T-helper 22 cell (primary cell): ENCODE measurements at regions not wholly inside any gene's neighbourhood (a gene's known extent, or its start where the extent isn't known, plus 50 kb on each side); places are given as distances from the start of the nearest gene placed in this dataset.
"Not testable (repeated sequence)": the region's sequence is repeated elsewhere in the genome, so short reads cannot be mapped to it uniquely, and the experiment has no call there.

Source experiments
- DNase-seq: peaks from one replicate; pipeline ENCODE4 v3.0.0-alpha.2; 2020; ENCODE audit warnings: low read depth

GRCh38 chr16:29218649-29219048 lies 187.9 kb downstream of the NPIPB11 start:
- not testable (repeated sequence) for DNase-seq

GRCh38 chr16:29218171-29218570 lies 188.3 kb downstream of the NPIPB11 start:
- not testable (repeated sequence) for DNase-seq

- not testable (repeated sequence) for DNase-seq
These were observed 188.8 kb downstream of the NPIPB11 start for GRCh38 chr16:29217752-29218126.

- not testable (repeated sequence) for DNase-seq
These were observed 189.3 kb downstream of the NPIPB11 start for GRCh38 chr16:29217104-29217751.

- DNase-seq, result not testable (repeated sequence)
These were observed 192.7 kb downstream of the NPIPB11 start for GRCh38 chr16:29213770-29214169.

- not testable (repeated sequence) for DNase-seq
These were observed 193.3 kb downstream of the NPIPB11 start for GRCh38 chr16:29213251-29213650.

GRCh38 chr16:29212084-29213027 lies 194.2 kb downstream of the NPIPB11 start:
- not testable (repeated sequence) for DNase-seq

- not testable (repeated sequence) for DNase-seq
These were observed 195.1 kb downstream of the NPIPB11 start for GRCh38 chr16:29211456-29211855.

GRCh38 chr16:29210299-29211150 lies 196.0 kb downstream of the NPIPB11 start:
- DNase-seq, result not testable (repeated sequence)

- not testable (repeated sequence) for DNase-seq
These were observed 200.4 kb downstream of the NPIPB11 start for GRCh38 chr16:29206120-29206519.

- DNase-seq, result not testable (repeated sequence)
These were observed 201.4 kb downstream of the NPIPB11 start for GRCh38 chr16:29205151-29205550.

- no peak for DNase-seq
These were observed 201.7 kb downstream of the NPIPB11 start for GRCh38 chr16:29204806-29205135.

GRCh38 chr16:29203933-29204805 lies 202.3 kb downstream of the NPIPB11 start:
- not testable (repeated sequence) for DNase-seq

- not testable (repeated sequence) for DNase-seq
These were observed 203.2 kb downstream of the NPIPB11 start for GRCh38 chr16:29203046-29203932.

GRCh38 chr16:29202642-29203041 lies 203.9 kb downstream of the NPIPB11 start:
- DNase-seq, result not testable (repeated sequence)

- DNase-seq, result not testable (repeated sequence)
These were observed 204.4 kb downstream of the NPIPB11 start for GRCh38 chr16:29202025-29202632.

GRCh38 chr16:29201296-29202024 lies 205.1 kb downstream of the NPIPB11 start:
- not testable (repeated sequence) for DNase-seq

GRCh38 chr16:29200681-29201080 lies 205.8 kb downstream of the NPIPB11 start:
- not testable (repeated sequence) for DNase-seq

- DNase-seq, result not testable (repeated sequence)
These were observed 206.3 kb downstream of the NPIPB11 start for GRCh38 chr16:29200135-29200601.
